ENCODE measurements at regions not wholly inside any gene's neighbourhood (a gene's known extent, or its start where the extent isn't known, plus 50 kb on each side); places are given as distances from the start of the nearest gene placed in this dataset.

DNA sequence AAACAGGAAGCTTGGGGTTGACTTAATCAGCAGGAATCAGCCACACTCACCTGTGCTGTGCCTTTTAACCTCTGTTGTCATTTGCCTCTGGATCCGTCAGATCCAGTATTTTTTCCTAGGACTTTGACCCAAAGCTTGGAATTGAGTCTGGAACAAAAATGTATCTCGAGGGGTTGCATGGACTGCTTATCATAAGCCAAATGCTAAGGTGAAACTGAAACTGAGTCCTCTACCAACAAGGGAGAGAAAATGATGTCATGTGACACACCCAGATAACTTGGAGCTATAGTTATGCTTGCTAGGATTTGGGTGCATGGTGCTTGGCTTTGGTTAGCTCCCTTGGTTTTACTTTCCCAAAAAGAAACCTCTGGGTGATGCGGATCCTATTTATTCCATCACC is 2158.6 kb upstream of the PIK3C3 start:
- no peak for DNase-seq (ENCODE audit: low read depth)
- no peak for TF ChIP-seq MAX (IDR thresholded peaks at IDR 0.05; ENCODE audit: low read depth, low read length)
- TF ChIP-seq POLR2A (IDR thresholded peaks at IDR 0.05; ENCODE audit: extremely low read depth, insufficient read length): no peak
- no peak overlapping the region for H3K4me3 ChIP-seq (ENCODE audit: low read depth, low read length)

DNA sequence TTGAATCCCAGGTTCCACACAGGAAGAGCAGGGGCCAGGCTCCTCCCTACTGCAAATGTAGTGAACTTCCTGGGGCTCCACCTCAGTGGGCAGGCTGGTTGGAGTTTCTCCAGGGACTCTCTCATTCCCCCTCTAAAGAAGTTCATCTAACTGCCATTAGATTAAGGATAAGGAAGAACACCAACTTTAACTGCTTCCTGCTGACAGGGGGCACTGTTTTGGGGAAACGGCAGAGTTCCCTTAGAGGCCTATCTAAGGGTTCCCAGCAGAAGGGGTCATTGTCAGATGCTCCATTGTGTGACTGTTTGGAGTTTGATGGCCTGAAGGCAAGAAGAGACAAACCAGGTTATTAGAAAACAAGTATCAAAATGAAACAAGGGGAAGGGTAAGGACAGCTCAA is 2159.7 kb upstream of the PIK3C3 start:
- no peak overlapping the region for H3K4me3 ChIP-seq (ENCODE audit: low read depth, low read length)
- TF ChIP-seq CTCF (IDR thresholded peaks at IDR 0.05; ENCODE audit: low read depth, low read length) (no peak), POLR2A (IDR thresholded peaks at IDR 0.05; ENCODE audit: extremely low read depth, insufficient read length) (no peak), MYC (IDR thresholded peaks at IDR 0.05; ENCODE audit: low read depth, low read length) (no peak), MAX (IDR thresholded peaks at IDR 0.05; ENCODE audit: low read depth, low read length) (no peak)
- no peak for DNase-seq (ENCODE audit: low read depth)

- TF ChIP-seq CTCF (IDR thresholded peaks at IDR 0.05; ENCODE audit: low read depth, low read length): no peak
- no peak for TF ChIP-seq MAX (IDR thresholded peaks at IDR 0.05; ENCODE audit: low read depth, low read length)
- TF ChIP-seq MYC (IDR thresholded peaks at IDR 0.05; ENCODE audit: low read depth, low read length): no peak
- no peak for TF ChIP-seq POLR2A (IDR thresholded peaks at IDR 0.05; ENCODE audit: extremely low read depth, insufficient read length)
- no peak overlapping the region for H3K4me3 ChIP-seq (ENCODE audit: low read depth, low read length)
- DNase-seq (ENCODE audit: low read depth): no peak
Measured at GRCh38 chr18:39793609-39794008, 2161.4 kb upstream of the PIK3C3 start.

GRCh38 chr18:39788383-39788782 is 2166.7 kb upstream of the PIK3C3 start:
- TF ChIP-seq POLR2A (IDR thresholded peaks at IDR 0.05; ENCODE audit: extremely low read depth, insufficient read length): no peak
- TF ChIP-seq MAX (IDR thresholded peaks at IDR 0.05; ENCODE audit: low read depth, low read length): no peak
- no peak for TF ChIP-seq CTCF (IDR thresholded peaks at IDR 0.05; ENCODE audit: low read depth, low read length)
- TF ChIP-seq MYC (IDR thresholded peaks at IDR 0.05; ENCODE audit: low read depth, low read length): no peak
- no peak overlapping the region for H3K4me3 ChIP-seq (ENCODE audit: low read depth, low read length)
- DNase-seq (ENCODE audit: low read depth): no peak

GRCh38 chr18:39786477-39786876 is 2168.6 kb upstream of the PIK3C3 start:
- TF ChIP-seq CTCF (IDR thresholded peaks at IDR 0.05; ENCODE audit: low read depth, low read length) (no peak), MAX (IDR thresholded peaks at IDR 0.05; ENCODE audit: low read depth, low read length) (no peak), POLR2A (IDR thresholded peaks at IDR 0.05; ENCODE audit: extremely low read depth, insufficient read length) (no peak)
- DNase-seq (ENCODE audit: low read depth): no peak
- no peak overlapping the region for H3K4me3 ChIP-seq (ENCODE audit: low read depth, low read length)

GRCh38 chr18:39784541-39784940 is 2170.5 kb upstream of the PIK3C3 start:
- H3K4me3 ChIP-seq (ENCODE audit: low read depth, low read length): no peak overlapping the region
- TF ChIP-seq CTCF (IDR thresholded peaks at IDR 0.05; ENCODE audit: low read depth, low read length) (no peak), MYC (IDR thresholded peaks at IDR 0.05; ENCODE audit: low read depth, low read length) (no peak), MAX (IDR thresholded peaks at IDR 0.05; ENCODE audit: low read depth, low read length) (no peak), POLR2A (IDR thresholded peaks at IDR 0.05; ENCODE audit: extremely low read depth, insufficient read length) (no peak)
- no peak for DNase-seq (ENCODE audit: low read depth)
